Smooth muscle cell (in vitro differentiated cells): ENCODE measurements at regions not wholly inside any gene's neighbourhood (a gene's known extent, or its start where the extent isn't known, plus 50 kb on each side); places are given as distances from the start of the nearest gene placed in this dataset.

ENCODE experiments used
- DNase-seq: peaks from one replicate; lab custom pipeline; 2025; ENCODE audit not compliant: unreplicated experiment; lab: John Stamatoyannopoulos, UW
- H2AFZ ChIP-seq: fragments of 200-600 bp; sonication (generic); 2 replicates; pipeline ENCODE4 v1.6.0; 2016; ENCODE audit warnings: antibody characterized with exemption, low read depth, mild to moderate bottlenecking
- H3F3A ChIP-seq: fragments of 200-600 bp; sonication (generic); 2 replicates; pipeline ENCODE4 v1.6.0; 2017; ENCODE audit warnings: antibody characterized with exemption, low read depth
- H3K27ac ChIP-seq: fragments of 200-600 bp; sonication (generic); 2 replicates; pipeline ENCODE4 v1.5.1; 2016; ENCODE audit warnings: low read depth, mild to moderate bottlenecking
- H3K27me3 ChIP-seq: fragments of 200-600 bp; sonication (generic); 2 replicates; pipeline ENCODE4 v1.6.1; 2016; ENCODE audit warnings: low read depth, mild to moderate bottlenecking
- H3K36me3 ChIP-seq: fragments of 200-600 bp; sonication (generic); 2 replicates; pipeline ENCODE4 v1.5.1; 2016; ENCODE audit warnings: low read depth
- H3K4me1 ChIP-seq: fragments of 200-600 bp; sonication (generic); 2 replicates; pipeline ENCODE4 v1.5.1; 2016; ENCODE audit warnings: low read depth
- H3K4me2 ChIP-seq: fragments of 200-600 bp; sonication (generic); 2 replicates; pipeline ENCODE4 v1.6.0; 2016; ENCODE audit warnings: mild to moderate bottlenecking
- H3K4me3 ChIP-seq: fragments of 200-600 bp; sonication (generic); 2 replicates; pipeline ENCODE4 v1.5.1; 2016; ENCODE audit warnings: mild to moderate bottlenecking
- H3K79me2 ChIP-seq: fragments of 200-600 bp; sonication (generic); 2 replicates; pipeline ENCODE4 v1.6.0; 2016; ENCODE audit warnings: low read depth, mild to moderate bottlenecking
- H3K9ac ChIP-seq: fragments of 200-600 bp; sonication (generic); 2 replicates; pipeline ENCODE4 v1.6.0; 2016; ENCODE audit warnings: low read depth
- H3K9me3 ChIP-seq: fragments of 200-600 bp; sonication (generic); replicated peaks from 2 replicates; pipeline ENCODE4 v1.5.1; 2016; ENCODE audit warnings: low read depth
- H4K20me1 ChIP-seq: fragments of 200-600 bp; sonication (generic); 2 replicates; pipeline ENCODE4 v1.6.0; 2016; ENCODE audit warnings: low read depth
- CTCF ChIP-seq: fragments of 200-600 bp; sonication (generic); IDR thresholded peaks from 2 replicates; pipeline ENCODE4 v1.5.1; 2017; ENCODE audit warnings: borderline replicate concordance, mild to moderate bottlenecking, antibody characterized with exemption; ENCODE audit not compliant: insufficient read depth, poor library complexity, severe bottlenecking
- WGBS: methylation state at CpG from one replicate; pipeline ENCODE4 v1.1.7; 2016; ENCODE audit warnings: low lambda C conversion rate; 5-methylcytosine and 5-hydroxymethylcytosine counted together

GRCh38 chr20:50299325-50299629 lies 108.6 kb downstream of the CEBPB start:
- Histone ChIP-seq H4K20me1 (no peaks in the 10 kb centered on the region), H3F3A (peaks cover 7% of the 10 kb centered on the region), H3K27me3 (no peaks in the 10 kb centered on the region), H2AFZ (no peak overlapping the region), H3K4me2 (no peak overlapping the region), H3K9me3 (no peaks in the 10 kb centered on the region), H3K79me2 (no peaks in the 10 kb centered on the region), H3K36me3 (no peaks in the 10 kb centered on the region), H3K27ac (no peak overlapping the region), H3K9ac (no peak overlapping the region), H3K4me1 (no peaks in the 10 kb centered on the region), H3K4me3 (no peak overlapping the region)
- TF ChIP-seq CTCF, result no peak
- no peak for DNase-seq
- 94% methylated on average over 6 of the region's 6 CpGs for WGBS

GRCh38 chr20:50301165-50301564 lies 110.5 kb downstream of the CEBPB start:
- no peak for TF ChIP-seq CTCF

GRCh38 chr20:50301712-50302111 lies 111.1 kb downstream of the CEBPB start:
- no peak overlapping the region for H3K4me2 ChIP-seq
- H3K9me3 ChIP-seq, result no peaks in the 10 kb centered on the region
- H3K27ac ChIP-seq, result no peak overlapping the region
- no peaks in the 10 kb centered on the region for H3K79me2 ChIP-seq
- H3K27me3 ChIP-seq, result no peaks in the 10 kb centered on the region
- no peak overlapping the region for H3K9ac ChIP-seq
- H3K36me3 ChIP-seq, result no peaks in the 10 kb centered on the region
- H3K4me3 ChIP-seq, result no peak overlapping the region
- DNase-seq, result no peak
- no peaks in the 10 kb centered on the region for H4K20me1 ChIP-seq
- no peak for TF ChIP-seq CTCF
- H3F3A ChIP-seq, result peaks cover 14% of the 10 kb centered on the region
- H3K4me1 ChIP-seq, result peaks cover 3% of the 10 kb centered on the region
- H2AFZ ChIP-seq, result no peak overlapping the region

More at GRCh38 chr20:50301165-50301564, 110.5 kb downstream of the CEBPB start:
- no peak for DNase-seq
- H3F3A ChIP-seq, result peaks cover 13% of the 10 kb centered on the region
- H3K9me3 ChIP-seq, result no peaks in the 10 kb centered on the region
- no peaks in the 10 kb centered on the region for H3K27me3 ChIP-seq
- no peaks in the 10 kb centered on the region for H3K79me2 ChIP-seq
- no peaks in the 10 kb centered on the region for H3K36me3 ChIP-seq
- 93% methylated on average over 3 of the region's 3 CpGs for WGBS
- H3K27ac ChIP-seq, result no peak overlapping the region
- H3K4me1 ChIP-seq, result peaks cover 3% of the 10 kb centered on the region
- H3K9ac ChIP-seq, result no peak overlapping the region
- H3K4me3 ChIP-seq, result no peak overlapping the region
- H4K20me1 ChIP-seq, result no peaks in the 10 kb centered on the region
- no peak overlapping the region for H3K4me2 ChIP-seq
- H2AFZ ChIP-seq, result no peak overlapping the region

GRCh38 chr20:50302341-50303057 lies 111.9 kb downstream of the CEBPB start:
- H3K4me1 ChIP-seq, result peaks cover 3% of the 10 kb centered on the region
- no peak for TF ChIP-seq CTCF
- H2AFZ ChIP-seq, result no peak overlapping the region
- H3K4me2 ChIP-seq, result no peak overlapping the region
- H3F3A ChIP-seq, result peaks cover 18% of the 10 kb centered on the region
- H4K20me1 ChIP-seq, result no peaks in the 10 kb centered on the region
- H3K9me3 ChIP-seq, result no peaks in the 10 kb centered on the region
- no peak for DNase-seq
- no peak overlapping the region for H3K9ac ChIP-seq
- no peak overlapping the region for H3K4me3 ChIP-seq
- H3K36me3 ChIP-seq, result no peaks in the 10 kb centered on the region
- 88% methylated on average over 10 of the region's 10 CpGs for WGBS
- H3K27me3 ChIP-seq, result no peaks in the 10 kb centered on the region
- no peak overlapping the region for H3K27ac ChIP-seq
- H3K79me2 ChIP-seq, result no peaks in the 10 kb centered on the region
